ENCODE measurements at regions not wholly inside any gene's neighbourhood (a gene's known extent, or its start where the extent isn't known, plus 50 kb on each side); places are given as distances from the start of the nearest gene placed in this dataset.

DNA sequence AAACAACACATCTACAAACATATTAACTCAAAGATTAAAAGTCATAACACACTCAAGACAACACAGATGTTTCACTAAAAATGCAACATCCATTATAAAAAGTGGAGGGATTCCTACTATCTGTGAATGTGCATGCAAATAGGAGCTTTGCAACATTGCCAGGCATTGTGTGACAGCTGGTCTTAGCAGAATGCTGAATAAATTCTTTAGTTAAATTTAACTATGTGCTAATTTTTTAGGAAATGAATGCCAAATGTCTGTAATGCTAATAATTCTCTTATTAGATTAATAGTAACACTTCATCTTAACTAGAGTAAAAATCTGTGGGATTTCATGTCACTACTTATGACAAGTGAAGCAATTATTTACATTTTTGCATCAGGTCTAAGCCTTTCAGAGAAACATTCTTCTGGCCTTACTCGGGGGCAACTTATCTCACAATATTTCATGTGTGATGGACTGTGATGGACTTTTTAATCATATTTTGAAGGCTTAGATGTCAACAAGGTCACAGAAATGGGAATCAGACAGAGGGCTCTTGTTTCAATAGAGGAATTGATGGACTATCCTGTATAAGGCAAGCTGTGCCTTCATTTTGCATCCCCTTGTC, 524.6 kb upstream of the KCND2 start:
- 33% methylated on average over 1 of the region's 1 CpG for WGBS
- DNase-seq (ENCODE audit: low spot score in 2 of 2), result no peak
- no peak overlapping the region for H3K4me3 ChIP-seq
- no peak overlapping the region for H3K27ac ChIP-seq
- H3K9me3 ChIP-seq, result no peaks in the 10 kb centered on the region
- H3K27me3 ChIP-seq, result no peaks in the 10 kb centered on the region
- TF ChIP-seq, protein P1, sequence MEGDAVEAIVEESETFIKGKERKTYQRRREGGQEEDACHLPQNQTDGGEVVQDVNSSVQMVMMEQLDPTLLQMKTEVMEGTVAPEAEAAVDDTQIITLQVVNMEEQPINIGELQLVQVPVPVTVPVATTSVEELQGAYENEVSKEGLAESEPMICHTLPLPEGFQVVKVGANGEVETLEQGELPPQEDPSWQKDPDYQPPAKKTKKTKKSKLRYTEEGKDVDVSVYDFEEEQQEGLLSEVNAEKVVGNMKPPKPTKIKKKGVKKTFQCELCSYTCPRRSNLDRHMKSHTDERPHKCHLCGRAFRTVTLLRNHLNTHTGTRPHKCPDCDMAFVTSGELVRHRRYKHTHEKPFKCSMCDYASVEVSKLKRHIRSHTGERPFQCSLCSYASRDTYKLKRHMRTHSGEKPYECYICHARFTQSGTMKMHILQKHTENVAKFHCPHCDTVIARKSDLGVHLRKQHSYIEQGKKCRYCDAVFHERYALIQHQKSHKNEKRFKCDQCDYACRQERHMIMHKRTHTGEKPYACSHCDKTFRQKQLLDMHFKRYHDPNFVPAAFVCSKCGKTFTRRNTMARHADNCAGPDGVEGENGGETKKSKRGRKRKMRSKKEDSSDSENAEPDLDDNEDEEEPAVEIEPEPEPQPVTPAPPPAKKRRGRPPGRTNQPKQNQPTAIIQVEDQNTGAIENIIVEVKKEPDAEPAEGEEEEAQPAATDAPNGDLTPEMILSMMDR (IDR thresholded peaks at IDR 0.05), result no peak
- TF ChIP-seq POLR2AphosphoS5 (IDR thresholded peaks at IDR 0.05), result no peak
- no peaks in the 10 kb centered on the region for H3K4me1 ChIP-seq
- no peaks in the 10 kb centered on the region for H3K36me3 ChIP-seq

DNA sequence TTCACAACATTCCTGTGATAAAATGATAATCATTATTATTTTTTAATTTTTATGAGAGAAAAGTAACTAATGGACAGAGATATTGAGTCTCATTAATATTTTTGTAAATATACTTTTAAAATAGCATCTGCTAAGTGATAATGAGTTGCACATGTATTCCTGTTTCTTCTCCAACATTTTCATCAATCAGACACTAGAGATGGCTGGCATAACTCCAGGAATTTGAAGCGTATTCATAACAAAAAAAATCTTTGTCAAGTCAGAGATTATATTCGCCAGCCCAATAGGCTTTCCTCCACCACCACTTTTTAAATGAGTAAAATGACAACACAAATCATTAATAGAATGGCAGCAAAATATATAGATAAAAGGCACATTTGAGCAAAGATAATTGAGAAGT, 524.0 kb upstream of the KCND2 start:
- WGBS, result 17% methylated on average over 2 of the region's 2 CpGs
- no peak for TF ChIP-seq POLR2AphosphoS5 (IDR thresholded peaks at IDR 0.05)
- TF ChIP-seq, protein P1 (IDR thresholded peaks at IDR 0.05), result no peak
- no peak for TF ChIP-seq EP300 (IDR thresholded peaks at IDR 0.05)
- no peak for TF ChIP-seq POLR2A (IDR thresholded peaks at IDR 0.05)
- no peak for DNase-seq (ENCODE audit: low spot score in 2 of 2)
- Histone ChIP-seq H3K27ac (no peak overlapping the region), H3K36me3 (no peaks in the 10 kb centered on the region), H3K9me3 (no peaks in the 10 kb centered on the region), H3K4me3 (no peak overlapping the region), H3K27me3 (no peaks in the 10 kb centered on the region), H3K4me1 (no peaks in the 10 kb centered on the region)

DNA sequence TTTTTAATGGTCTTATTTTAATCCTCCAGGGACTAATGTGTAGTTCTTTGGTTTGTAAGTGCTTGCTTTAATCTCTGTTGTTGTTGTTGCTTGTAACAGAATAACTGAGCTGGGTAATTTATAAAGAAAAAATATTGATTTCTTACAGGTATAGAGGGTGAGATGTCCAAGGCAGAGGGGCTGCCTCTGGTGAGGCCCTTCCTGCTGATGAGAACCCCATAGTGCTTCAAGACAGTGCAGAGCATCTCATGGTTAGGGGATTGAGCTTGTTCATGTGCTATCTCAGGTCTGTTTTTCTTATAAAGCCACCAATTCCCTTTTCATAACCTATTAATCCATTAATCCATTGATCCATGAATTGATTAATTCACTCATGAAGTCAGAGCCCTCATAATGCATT, 516.3 kb upstream of the KCND2 start:
- H3K36me3 ChIP-seq, result no peaks in the 10 kb centered on the region
- H3K4me1 ChIP-seq, result no peaks in the 10 kb centered on the region
- H3K27me3 ChIP-seq, result no peaks in the 10 kb centered on the region
- TF ChIP-seq POLR2AphosphoS5 (IDR thresholded peaks at IDR 0.05) (no peak), EP300 (IDR thresholded peaks at IDR 0.05) (no peak), POLR2A (IDR thresholded peaks at IDR 0.05) (no peak)
- TF ChIP-seq, protein P1 (IDR thresholded peaks at IDR 0.05), result no peak
- no peaks in the 10 kb centered on the region for H3K9me3 ChIP-seq
- no peak for DNase-seq (ENCODE audit: low spot score in 2 of 2)
- no peak overlapping the region for H3K4me3 ChIP-seq
- H3K27ac ChIP-seq, result no peak overlapping the region

DNA sequence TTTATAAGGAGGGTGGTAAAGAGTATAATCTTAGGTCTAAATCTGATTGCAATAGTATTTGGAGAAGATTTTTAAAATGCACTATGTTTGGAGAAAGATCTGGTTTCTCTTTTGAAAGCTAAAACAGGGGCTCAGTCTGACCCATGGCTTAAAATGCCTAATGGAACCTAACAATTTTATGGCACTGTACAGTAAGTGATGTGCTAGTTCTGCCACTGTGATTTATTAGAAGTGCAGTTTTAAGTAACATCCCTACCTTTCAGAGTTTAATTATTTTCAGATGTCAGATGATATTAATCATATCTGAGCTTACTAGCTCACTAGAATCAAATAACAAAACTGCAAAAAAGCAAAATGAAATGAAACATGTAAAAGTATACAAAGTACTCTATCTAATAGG, 514.7 kb upstream of the KCND2 start:
- no peaks in the 10 kb centered on the region for H3K27me3 ChIP-seq
- no peaks in the 10 kb centered on the region for H3K4me1 ChIP-seq
- no peak overlapping the region for H3K4me3 ChIP-seq
- TF ChIP-seq POLR2AphosphoS5 (IDR thresholded peaks at IDR 0.05), result no peak
- H3K27ac ChIP-seq, result no peak overlapping the region
- no peaks in the 10 kb centered on the region for H3K36me3 ChIP-seq
- H3K9me3 ChIP-seq, result no peaks in the 10 kb centered on the region
- no peak for DNase-seq (ENCODE audit: low spot score in 2 of 2)

DNA sequence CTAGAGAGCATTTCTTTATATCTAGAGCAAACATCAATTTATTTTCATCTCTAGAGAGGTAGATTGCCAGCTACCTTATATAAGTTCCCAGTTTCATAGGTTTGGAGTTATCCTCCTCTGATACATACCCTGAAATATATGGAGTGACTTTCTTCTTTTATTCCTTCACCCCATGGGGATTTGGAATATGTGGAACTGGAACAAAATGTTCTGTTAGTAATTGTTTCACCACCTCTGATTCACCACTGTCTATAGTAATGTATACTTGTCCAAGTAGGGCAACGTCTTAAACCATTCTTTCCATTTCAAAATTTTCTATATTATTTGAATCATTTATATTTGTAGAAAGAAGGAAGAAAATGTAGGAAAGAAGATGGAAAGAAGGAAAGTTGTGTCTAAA, 511.2 kb upstream of the KCND2 start:
- 82% methylated on average over 1 of the region's 1 CpG for WGBS

More for the DNA sequence above, 511.2 kb upstream of the KCND2 start:
- no peaks in the 10 kb centered on the region for H3K4me1 ChIP-seq
- no peaks in the 10 kb centered on the region for H3K27me3 ChIP-seq
- no peak for DNase-seq (ENCODE audit: low spot score in 2 of 2)
- no peak overlapping the region for H3K4me3 ChIP-seq
- no peaks in the 10 kb centered on the region for H3K9me3 ChIP-seq
- H3K27ac ChIP-seq, result no peak overlapping the region
- no peaks in the 10 kb centered on the region for H3K36me3 ChIP-seq
- TF ChIP-seq, protein P1 (IDR thresholded peaks at IDR 0.05), result no peak
- TF ChIP-seq POLR2AphosphoS5 (IDR thresholded peaks at IDR 0.05) (no peak), POLR2A (IDR thresholded peaks at IDR 0.05) (no peak), EP300 (IDR thresholded peaks at IDR 0.05) (no peak)
